HCT116 (cell line): ENCODE measurements at regions not wholly inside any gene's neighbourhood (a gene's known extent, or its start where the extent isn't known, plus 50 kb on each side); places are given as distances from the start of the nearest gene placed in this dataset.

Experiments
- ATAC-seq: fragments of 200-7000 bp; cut with Tn5 transposase; 2 replicates; pipeline ENCODE4 v1.9.1; 2020; ENCODE audit warnings: mild to moderate bottlenecking, moderate library complexity
- BruUV-seq: library from RNA; stranded (reverse); fragments of 400-500 nt; replicated peaks from 2 replicates; lab custom pipeline; 2021; lab: Mats Ljungman, UMichigan
- CTCF ChIA-PET: fragments of 300-600 bp; sonication (Branson Sonifier 250); formaldehyde crosslinking; loops from one replicate; lab custom pipeline; 2021; ENCODE audit warnings: antibody characterized with exemption; lab: Charles Lee
- POLR2A ChIA-PET: fragments of 300-600, 350-600 bp; sonication (Branson Sonifier 250); formaldehyde crosslinking; loops from one replicate; lab custom pipeline; 2021; ENCODE audit warnings: antibody characterized with exemption; lab: Charles Lee
- RAD21 ChIA-PET, 2 experiments: fragments of 300-600 bp; sonication (Branson Sonifier 250); formaldehyde crosslinking; loops; one replicate each; lab custom pipeline; 2023; ENCODE audit warnings: low total read pairs in 2 of 2; ENCODE audit not compliant: uncharacterized antibody in 2 of 2, unreplicated experiment in 2 of 2, low non-redundant PET in 1 of 2; lab: Charles Lee
- DNase-seq: peaks from one replicate; pipeline ENCODE4 v3.0.0-alpha.2; 2010; ENCODE audit warnings: low read depth, low spot score
- H2AFZ ChIP-seq: fragments of 200-600 bp; shearing (Covaris generic), sonication (generic); 2 replicates; pipeline ENCODE4 v1.6.1; 2017; ENCODE audit warnings: low read depth, mixed run types, mixed read lengths, antibody characterized with exemption, low read length; ENCODE audit not compliant: poor library complexity, severe bottlenecking
- H3K27ac ChIP-seq: 2 replicates; pipeline ENCODE4 v1.5.1; 2012; ENCODE audit warnings: low read depth, low read length
- H3K27me3 ChIP-seq: fragments of 200-600 bp; sonication (generic); 2 replicates; pipeline ENCODE4 v1.6.1; 2016; ENCODE audit warnings: mixed run types, low read length, mixed read lengths; ENCODE audit not compliant: insufficient read depth
- H3K36me3 ChIP-seq, 2 experiments: fragments of 200-500 bp in 1 of 2; fragments of 200-600 bp in 1 of 2; sonication (Bioruptor generic) in 1 of 2; sonication (generic) in 1 of 2; 2 replicates each; pipeline versions ENCODE4 v1.5.1 to v1.6.1; 2014 to 2016; ENCODE audit warnings: low read length in 2 of 2, inconsistent platforms in 1 of 2, mixed read lengths in 1 of 2, mixed run types in 1 of 2; ENCODE audit not compliant: insufficient read depth in 2 of 2, control insufficient read depth in 1 of 2
- H3K4me1 ChIP-seq, 2 experiments: fragments of 200-600 bp in 1 of 2; sonication (generic) in 1 of 2; 2 replicates each; pipeline versions ENCODE4 v1.5.1 to v1.6.1; 2012 to 2017; ENCODE audit warnings: low read length in 2 of 2, inconsistent platforms in 1 of 2, mild to moderate bottlenecking in 1 of 2, mixed read lengths in 1 of 2, mixed run types in 1 of 2, moderate library complexity in 1 of 2; ENCODE audit not compliant: insufficient read depth in 2 of 2, control insufficient read depth in 1 of 2
- H3K4me2 ChIP-seq: fragments of 200-600 bp; sonication (generic); 2 replicates; pipeline ENCODE4 v1.6.1; 2017; ENCODE audit warnings: mixed run types, low read length, mixed read lengths
- H3K4me3 ChIP-seq, 2 experiments: fragments of 200-600 bp in 1 of 2; sonication (generic) in 1 of 2; replicated peaks in 1 of 2; 2 replicates each; pipeline ENCODE4 v1.5.1; 2011 to 2016; ENCODE audit warnings: low read length in 2 of 2, control low read depth in 1 of 2, low read depth in 1 of 2, mild to moderate bottlenecking in 1 of 2, mixed read lengths in 1 of 2, mixed run types in 1 of 2
- H3K79me2 ChIP-seq: fragments of 200-600 bp; sonication (generic); 2 replicates; pipeline ENCODE4 v1.6.1; 2017; ENCODE audit warnings: mild to moderate bottlenecking, mixed run types, low read length, moderate library complexity, mixed read lengths; ENCODE audit not compliant: insufficient read depth
- H3K9ac ChIP-seq: fragments of 200-600 bp; sonication (generic); 2 replicates; pipeline ENCODE4 v1.6.1; 2016; ENCODE audit warnings: low read length, mixed read lengths
- H3K9me2 ChIP-seq: fragments of 200-600 bp; sonication (generic), shearing (Covaris generic); 2 replicates; pipeline ENCODE4 v1.6.1; 2017; ENCODE audit warnings: mixed run types, mild to moderate bottlenecking, moderate library complexity; ENCODE audit not compliant: insufficient read depth
- H3K9me3 ChIP-seq, 2 experiments: fragments of 200-500 bp in 1 of 2; fragments of 200-600 bp in 1 of 2; sonication (Bioruptor generic) in 1 of 2; sonication (generic) in 1 of 2; 2 replicates each; pipeline ENCODE4 v1.6.1; 2014 to 2017; ENCODE audit warnings: low read length in 2 of 2, mixed read lengths in 2 of 2, inconsistent platforms in 1 of 2, low read depth in 1 of 2, mild to moderate bottlenecking in 1 of 2, mixed run types in 1 of 2, moderate library complexity in 1 of 2; ENCODE audit not compliant: control insufficient read depth in 1 of 2, insufficient read depth in 1 of 2
- H4K20me1 ChIP-seq: fragments of 200-600 bp; sonication (generic), shearing (Covaris generic); 2 replicates; pipeline ENCODE4 v1.6.1; 2017; ENCODE audit warnings: mixed run types, mild to moderate bottlenecking, moderate library complexity; ENCODE audit not compliant: insufficient read depth
- ATF3 ChIP-seq: IDR thresholded peaks from 2 replicates; pipeline ENCODE4 v1.6.1; 2012
- CEBPB ChIP-seq: IDR thresholded peaks from 2 replicates; pipeline ENCODE4 v1.6.1; 2012; ENCODE audit warnings: low read depth
- CTCF ChIP-seq, 3 experiments: fragments of 200-600 bp in 1 of 3; sonication (generic) in 1 of 3; IDR thresholded peaks in 2 of 3; conservative IDR thresholded peaks in 1 of 3; 2 replicates each; pipeline ENCODE4 v1.5.1; 2012 to 2017; ENCODE audit warnings: low read depth in 2 of 3, low read length in 2 of 3, antibody characterized with exemption in 1 of 3, borderline replicate concordance in 1 of 3, control low read depth in 1 of 3, mild to moderate bottlenecking in 1 of 3, mixed read lengths in 1 of 3, mixed run types in 1 of 3, moderate library complexity in 1 of 3; ENCODE audit not compliant: insufficient read depth in 1 of 3
- EGR1 ChIP-seq: IDR thresholded peaks from 2 replicates; pipeline ENCODE4 v1.6.1; 2012; ENCODE audit warnings: low read depth
- ELF1 ChIP-seq: IDR thresholded peaks from 2 replicates; pipeline ENCODE4 v1.6.1; 2012; ENCODE audit warnings: low read depth, borderline replicate concordance
- EZH2 ChIP-seq: fragments of 200-600 bp; sonication (generic); IDR thresholded peaks from 2 replicates; pipeline ENCODE4 v1.6.1; 2017; ENCODE audit warnings: antibody characterized with exemption, mixed run types
- EZH2phosphoT487 ChIP-seq: fragments of 200-600 bp; IDR thresholded peaks from 2 replicates; pipeline ENCODE4 v1.6.1; 2018; ENCODE audit warnings: antibody characterized with exemption, borderline replicate concordance
- POLR2A ChIP-seq: IDR thresholded peaks from 2 replicates; pipeline ENCODE4 v1.7.0; 2011; ENCODE audit warnings: borderline replicate concordance; ENCODE audit not compliant: insufficient read depth, insufficient read length; ENCODE audit errors: extremely low read depth
- POLR2AphosphoS5 ChIP-seq: IDR thresholded peaks from 2 replicates; pipeline ENCODE4 v1.6.1; 2011; ENCODE audit warnings: mild to moderate bottlenecking, low read depth, low read length, moderate library complexity
- SIN3A ChIP-seq: IDR thresholded peaks from 2 replicates; pipeline ENCODE4 v1.6.1; 2012; ENCODE audit warnings: low read depth
- TCF7L2 ChIP-seq: IDR thresholded peaks from 2 replicates; pipeline ENCODE4 v1.7.0; 2011; ENCODE audit warnings: borderline replicate concordance, inconsistent platforms; ENCODE audit not compliant: insufficient read depth, insufficient read length; ENCODE audit errors: extremely low read depth
- YY1 ChIP-seq: IDR thresholded peaks from 2 replicates; pipeline ENCODE4 v1.6.1; 2011; ENCODE audit warnings: low read length, low read depth, moderate library complexity, mild to moderate bottlenecking; ENCODE audit not compliant: insufficient replicate concordance; ENCODE audit errors: extremely low read depth
- ZFX ChIP-seq: fragments of 450-650 bp; IDR thresholded peaks from 2 replicates; pipeline ENCODE4 v1.6.1; 2017
- ZNF274 ChIP-seq: fragments of 200-500 bp; sonication (Bioruptor generic); IDR thresholded peaks from 2 replicates; pipeline ENCODE4 v1.6.1; 2014; ENCODE audit warnings: mild to moderate bottlenecking, low read depth, low read length, inconsistent platforms
- intact Hi-C: fragments of 100-400 bp; cut with micrococcal nuclease; formaldehyde crosslinking; loops from 2 replicates; pipeline ENCODE4 v1.10.0; 2022
- TF ChIP-seq, protein P1 (sequence below): IDR thresholded peaks from 2 replicates; pipeline ENCODE4 v1.6.1; 2012; ENCODE audit warnings: low read depth
- TF ChIP-seq, protein P2 (sequence below): IDR thresholded peaks from 2 replicates; pipeline ENCODE4 v1.6.1; 2012

- no peak for TF ChIP-seq ATF3
- TF ChIP-seq EZH2, result no peak
- TF ChIP-seq POLR2AphosphoS5, result no peak
- no peak for TF ChIP-seq EGR1
- TF ChIP-seq EZH2phosphoT487, result no peak
- no peak for TF ChIP-seq TCF7L2
- no peak for TF ChIP-seq ZNF274
- TF ChIP-seq ZFX, result no peak
- no peak for TF ChIP-seq ELF1
- TF ChIP-seq, protein P1, sequence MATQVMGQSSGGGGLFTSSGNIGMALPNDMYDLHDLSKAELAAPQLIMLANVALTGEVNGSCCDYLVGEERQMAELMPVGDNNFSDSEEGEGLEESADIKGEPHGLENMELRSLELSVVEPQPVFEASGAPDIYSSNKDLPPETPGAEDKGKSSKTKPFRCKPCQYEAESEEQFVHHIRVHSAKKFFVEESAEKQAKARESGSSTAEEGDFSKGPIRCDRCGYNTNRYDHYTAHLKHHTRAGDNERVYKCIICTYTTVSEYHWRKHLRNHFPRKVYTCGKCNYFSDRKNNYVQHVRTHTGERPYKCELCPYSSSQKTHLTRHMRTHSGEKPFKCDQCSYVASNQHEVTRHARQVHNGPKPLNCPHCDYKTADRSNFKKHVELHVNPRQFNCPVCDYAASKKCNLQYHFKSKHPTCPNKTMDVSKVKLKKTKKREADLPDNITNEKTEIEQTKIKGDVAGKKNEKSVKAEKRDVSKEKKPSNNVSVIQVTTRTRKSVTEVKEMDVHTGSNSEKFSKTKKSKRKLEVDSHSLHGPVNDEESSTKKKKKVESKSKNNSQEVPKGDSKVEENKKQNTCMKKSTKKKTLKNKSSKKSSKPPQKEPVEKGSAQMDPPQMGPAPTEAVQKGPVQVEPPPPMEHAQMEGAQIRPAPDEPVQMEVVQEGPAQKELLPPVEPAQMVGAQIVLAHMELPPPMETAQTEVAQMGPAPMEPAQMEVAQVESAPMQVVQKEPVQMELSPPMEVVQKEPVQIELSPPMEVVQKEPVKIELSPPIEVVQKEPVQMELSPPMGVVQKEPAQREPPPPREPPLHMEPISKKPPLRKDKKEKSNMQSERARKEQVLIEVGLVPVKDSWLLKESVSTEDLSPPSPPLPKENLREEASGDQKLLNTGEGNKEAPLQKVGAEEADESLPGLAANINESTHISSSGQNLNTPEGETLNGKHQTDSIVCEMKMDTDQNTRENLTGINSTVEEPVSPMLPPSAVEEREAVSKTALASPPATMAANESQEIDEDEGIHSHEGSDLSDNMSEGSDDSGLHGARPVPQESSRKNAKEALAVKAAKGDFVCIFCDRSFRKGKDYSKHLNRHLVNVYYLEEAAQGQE, result no peak
- TF ChIP-seq CTCF (IDR thresholded peaks at IDR 0.05 in 2 of 3, conservative IDR thresholded peaks at IDR 0.05 in 1 of 3; ENCODE audit: borderline replicate concordance in 1 of 3, insufficient read depth in 1 of 3, low read depth in 2 of 3, low read length in 2 of 3), result no peak
- TF ChIP-seq, protein P2, sequence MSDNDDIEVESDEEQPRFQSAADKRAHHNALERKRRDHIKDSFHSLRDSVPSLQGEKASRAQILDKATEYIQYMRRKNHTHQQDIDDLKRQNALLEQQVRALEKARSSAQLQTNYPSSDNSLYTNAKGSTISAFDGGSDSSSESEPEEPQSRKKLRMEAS, result no peak
- no peak for TF ChIP-seq POLR2A
- no peak for TF ChIP-seq YY1
- TF ChIP-seq SIN3A, result no peak
- no peak for TF ChIP-seq CEBPB
- TF ChIP-seq, all 23 proteins: peak for 0
- POLR2A ChIA-PET, result no interaction called here
Measured at GRCh38 chr12:17572250-17572649, 517.7 kb downstream of the RERGL start.

More at GRCh38 chr12:17572250-17572649, 517.7 kb downstream of the RERGL start:
- H3K4me2 ChIP-seq, result no peak overlapping the region
- H3K27ac ChIP-seq, result no peak overlapping the region
- no peak overlapping the region for H3K9ac ChIP-seq
- H3K9me2 ChIP-seq, result no peaks in the 10 kb centered on the region
- no peaks in the 10 kb centered on the region for H4K20me1 ChIP-seq
- no peak for ATAC-seq
- H3K9me3 ChIP-seq, result no peaks in the 10 kb centered on the region; a peak in 1 of 4 replicates
- H2AFZ ChIP-seq, result no peak overlapping the region
- no peaks in the 10 kb centered on the region for H3K4me1 ChIP-seq
- no TSS peak for BruUV-seq
- H3K79me2 ChIP-seq, result no peaks in the 10 kb centered on the region
- RAD21 ChIA-PET, result no interaction called here
- no peak for DNase-seq
- no peaks in the 10 kb centered on the region for H3K27me3 ChIP-seq
- intact Hi-C loops, result no loop called here
- H3K36me3 ChIP-seq, result no peaks in the 10 kb centered on the region
- CTCF ChIA-PET, result no interaction called here
- H3K4me3 ChIP-seq, result no peak overlapping the region
